NB4 (cell line): ENCODE measurements at regions not wholly inside any gene's neighbourhood (a gene's known extent, or its start where the extent isn't known, plus 50 kb on each side); places are given as distances from the start of the nearest gene placed in this dataset.

ENCODE experiments used
- DNase-seq: peaks from one replicate; pipeline ENCODE4 v3.0.0; 2010; ENCODE audit warnings: low read depth
- H3K4me3 ChIP-seq: one replicate; pipeline ENCODE4 v1.5.1; 2011; ENCODE audit warnings: mild to moderate bottlenecking, low read depth, low read length, moderate library complexity
- CTCF ChIP-seq: IDR thresholded peaks from one replicate; pipeline ENCODE4 v1.5.1; 2012; ENCODE audit warnings: low read depth, low read length
- MAX ChIP-seq: IDR thresholded peaks from 2 replicates; pipeline ENCODE4 v1.6.1; 2011; ENCODE audit warnings: low read depth, low read length
- MYC ChIP-seq: IDR thresholded peaks from 2 replicates; pipeline ENCODE4 v1.6.1; 2011; ENCODE audit warnings: low read depth, low read length
- POLR2A ChIP-seq: IDR thresholded peaks from 2 replicates; pipeline ENCODE4 v1.6.1; 2011; ENCODE audit warnings: mild to moderate bottlenecking; ENCODE audit not compliant: insufficient read length; ENCODE audit errors: extremely low read depth

- no peak overlapping the region for H3K4me3 ChIP-seq
- no peak for DNase-seq
- TF ChIP-seq MAX (no peak), POLR2A (no peak), MYC (no peak), CTCF (no peak)
These were observed 631.0 kb upstream of the CCDC54 start for GRCh38 chr3:106746286-106746685.

- TF ChIP-seq POLR2A (no peak), MAX (no peak), MYC (no peak), CTCF (no peak)
- no peak overlapping the region for H3K4me3 ChIP-seq
- no peak for DNase-seq
These were observed 628.6 kb upstream of the CCDC54 start for GRCh38 chr3:106748472-106749262.

- no peak for DNase-seq
- TF ChIP-seq CTCF (no peak), POLR2A (no peak), MAX (no peak), MYC (no peak)
These were observed 627.1 kb upstream of the CCDC54 start for GRCh38 chr3:106750092-106750491.

GRCh38 chr3:106755336-106755735, 621.9 kb upstream of the CCDC54 start:
- no peak for DNase-seq
- H3K4me3 ChIP-seq = no peak overlapping the region
- TF ChIP-seq MYC (no peak), MAX (no peak), CTCF (no peak), POLR2A (no peak)

More at GRCh38 chr3:106750092-106750491, 627.1 kb upstream of the CCDC54 start:
- no peak overlapping the region for H3K4me3 ChIP-seq

GRCh38 chr3:106756901-106757300, 620.3 kb upstream of the CCDC54 start:
- TF ChIP-seq CTCF (no peak), MAX (no peak), MYC (no peak), POLR2A (no peak)
- no peak overlapping the region for H3K4me3 ChIP-seq
- DNase-seq = no peak
